PFSK-1 (cell line): ENCODE measurements at regions not wholly inside any gene's neighbourhood (a gene's known extent, or its start where the extent isn't known, plus 50 kb on each side); places are given as distances from the start of the nearest gene placed in this dataset.

Experiments
- POLR2AphosphoS5 ChIP-seq: IDR thresholded peaks from 2 replicates; pipeline ENCODE4 v1.6.1; 2012; ENCODE audit warnings: low read depth, mild to moderate bottlenecking, control low read depth, low read length, moderate library complexity
- SIN3A ChIP-seq: IDR thresholded peaks from 2 replicates; pipeline ENCODE4 v1.6.1; 2012; ENCODE audit warnings: mild to moderate bottlenecking, low read length, moderate library complexity, borderline replicate concordance; ENCODE audit not compliant: insufficient read depth
- TAF1 ChIP-seq: IDR thresholded peaks from 2 replicates; pipeline ENCODE4 v1.6.1; 2012; ENCODE audit warnings: low read length, control low read depth, borderline replicate concordance; ENCODE audit not compliant: insufficient read depth

DNA sequence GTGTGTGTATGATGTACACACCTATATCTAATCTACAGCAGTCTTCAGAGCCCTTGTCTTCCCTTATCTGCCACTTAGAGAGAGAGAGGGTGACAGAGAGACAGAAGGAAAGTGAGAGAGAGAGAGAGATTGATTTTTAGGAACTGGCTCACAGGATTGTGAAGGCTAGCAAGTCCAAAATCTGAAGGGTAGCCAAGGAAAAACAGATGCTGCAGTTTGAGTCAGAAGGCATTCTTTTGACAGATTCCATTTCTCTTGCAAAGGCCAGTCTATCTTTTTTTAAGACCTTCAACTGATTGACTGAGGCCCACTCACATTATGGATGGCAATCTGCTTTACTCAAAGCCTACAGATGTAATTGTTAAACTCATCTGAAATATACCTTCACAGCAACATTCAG, 664.0 kb upstream of the IGFBP7 start:
- TF ChIP-seq TAF1 (no peak), POLR2AphosphoS5 (no peak), SIN3A (no peak)
